ENCODE measurements at regions not wholly inside any gene's neighbourhood (a gene's known extent, or its start where the extent isn't known, plus 50 kb on each side); places are given as distances from the start of the nearest gene placed in this dataset.

GRCh38 chr7:137172105-137172590, 171.4 kb downstream of the PTN start:
- TF ChIP-seq CEBPB (IDR thresholded peaks at IDR 0.05) (no peak), EGR1 (IDR thresholded peaks at IDR 0.05) (no peak), EP300 (IDR thresholded peaks at IDR 0.05; ENCODE audit: borderline replicate concordance) (no peak), RAD21 (IDR thresholded peaks at IDR 0.05; ENCODE audit: low read depth) (no peak), USF1 (IDR thresholded peaks at IDR 0.05) (no peak), NFIC (IDR thresholded peaks at IDR 0.05) (no peak), TCF12 (IDR thresholded peaks at IDR 0.05; ENCODE audit: low read depth) (no peak)

- peak; percentile 40; the same call in 1 of the 2 replicates for TF ChIP-seq RAD21 (IDR thresholded peaks at IDR 0.05; ENCODE audit: low read depth)
- TF ChIP-seq MAX (IDR thresholded peaks at IDR 0.05), result no peak
Observed at GRCh38 chr7:137169282-137169698, 174.2 kb downstream of the PTN start.

- TF ChIP-seq YY1 (IDR thresholded peaks at IDR 0.05; ENCODE audit: low read depth) (no peak), RAD21 (IDR thresholded peaks at IDR 0.05; ENCODE audit: low read depth) (no peak), CREB1 (IDR thresholded peaks at IDR 0.05; ENCODE audit: low read depth) (no peak), TEAD4 (IDR thresholded peaks at IDR 0.05) (no peak), TAF1 (IDR thresholded peaks at IDR 0.05; ENCODE audit: low read depth) (no peak), NFIC (IDR thresholded peaks at IDR 0.05) (no peak), TCF12 (IDR thresholded peaks at IDR 0.05; ENCODE audit: low read depth) (no peak)
Observed at GRCh38 chr7:137167609-137168008, 175.9 kb downstream of the PTN start.

GRCh38 chr7:137166363-137166762, 177.2 kb downstream of the PTN start:
- no peak for TF ChIP-seq CREB1 (IDR thresholded peaks at IDR 0.05; ENCODE audit: low read depth)
- no peak for TF ChIP-seq ZBTB7A (IDR thresholded peaks at IDR 0.05; ENCODE audit: low read depth)
- TF ChIP-seq TAF1 (IDR thresholded peaks at IDR 0.05; ENCODE audit: low read depth), result no peak
- no peak for TF ChIP-seq CEBPB (IDR thresholded peaks at IDR 0.05)
- no peak for TF ChIP-seq TEAD4 (IDR thresholded peaks at IDR 0.05)
- no peak for TF ChIP-seq NFIC (IDR thresholded peaks at IDR 0.05)
- TF ChIP-seq REST (IDR thresholded peaks at IDR 0.05; ENCODE audit: low read depth), result no peak
- no peak for TF ChIP-seq EP300 (IDR thresholded peaks at IDR 0.05; ENCODE audit: borderline replicate concordance)
- no peak for TF ChIP-seq TCF12 (IDR thresholded peaks at IDR 0.05; ENCODE audit: low read depth)
- no peak for TF ChIP-seq EGR1 (IDR thresholded peaks at IDR 0.05)
- TF ChIP-seq RAD21 (IDR thresholded peaks at IDR 0.05; ENCODE audit: low read depth), result no peak
- no peak for TF ChIP-seq USF1 (IDR thresholded peaks at IDR 0.05)
- no peak for TF ChIP-seq MAX (IDR thresholded peaks at IDR 0.05)
- no peak for TF ChIP-seq YY1 (IDR thresholded peaks at IDR 0.05; ENCODE audit: low read depth)
- TF ChIP-seq FOXM1 (IDR thresholded peaks at IDR 0.05; ENCODE audit: borderline replicate concordance, low read depth), result no peak

- TF ChIP-seq EP300 (IDR thresholded peaks at IDR 0.05; ENCODE audit: borderline replicate concordance), result no peak
- no peak for TF ChIP-seq CEBPB (IDR thresholded peaks at IDR 0.05)
- TF ChIP-seq EGR1 (IDR thresholded peaks at IDR 0.05), result no peak
- TF ChIP-seq MAX (IDR thresholded peaks at IDR 0.05), result no peak
- TF ChIP-seq ZBTB7A (IDR thresholded peaks at IDR 0.05; ENCODE audit: low read depth), result no peak
- no peak for TF ChIP-seq TCF12 (IDR thresholded peaks at IDR 0.05; ENCODE audit: low read depth)
Observed at GRCh38 chr7:137165786-137166185, 177.7 kb downstream of the PTN start.

- TF ChIP-seq TCF12 (IDR thresholded peaks at IDR 0.05; ENCODE audit: low read depth) (no peak), CEBPB (IDR thresholded peaks at IDR 0.05) (no peak), REST (IDR thresholded peaks at IDR 0.05; ENCODE audit: low read depth) (no peak), TEAD4 (IDR thresholded peaks at IDR 0.05) (no peak), RAD21 (IDR thresholded peaks at IDR 0.05; ENCODE audit: low read depth) (no peak), FOXM1 (IDR thresholded peaks at IDR 0.05; ENCODE audit: borderline replicate concordance, low read depth) (no peak), ZBTB7A (IDR thresholded peaks at IDR 0.05; ENCODE audit: low read depth) (no peak), USF1 (IDR thresholded peaks at IDR 0.05) (no peak), NFIC (IDR thresholded peaks at IDR 0.05) (no peak), YY1 (IDR thresholded peaks at IDR 0.05; ENCODE audit: low read depth) (no peak), MAX (IDR thresholded peaks at IDR 0.05) (no peak), EP300 (IDR thresholded peaks at IDR 0.05; ENCODE audit: borderline replicate concordance) (no peak), EGR1 (IDR thresholded peaks at IDR 0.05) (no peak), TAF1 (IDR thresholded peaks at IDR 0.05; ENCODE audit: low read depth) (no peak), CREB1 (IDR thresholded peaks at IDR 0.05; ENCODE audit: low read depth) (no peak)
Observed at GRCh38 chr7:137165241-137165640, 178.3 kb downstream of the PTN start.

Data from Ishikawa (cell line).